Stromal cell of bone marrow (primary cell): ENCODE measurements at regions not wholly inside any gene's neighbourhood (a gene's known extent, or its start where the extent isn't known, plus 50 kb on each side); places are given as distances from the start of the nearest gene placed in this dataset.
A peak's percentile ranks its signal among the peaks of the same experiment; 100 is the strongest.

Experiments
- DNase-seq: peaks from one replicate; pipeline ENCODE4 v3.0.0-alpha.2; 2012; ENCODE audit warnings: low read depth

DNA sequence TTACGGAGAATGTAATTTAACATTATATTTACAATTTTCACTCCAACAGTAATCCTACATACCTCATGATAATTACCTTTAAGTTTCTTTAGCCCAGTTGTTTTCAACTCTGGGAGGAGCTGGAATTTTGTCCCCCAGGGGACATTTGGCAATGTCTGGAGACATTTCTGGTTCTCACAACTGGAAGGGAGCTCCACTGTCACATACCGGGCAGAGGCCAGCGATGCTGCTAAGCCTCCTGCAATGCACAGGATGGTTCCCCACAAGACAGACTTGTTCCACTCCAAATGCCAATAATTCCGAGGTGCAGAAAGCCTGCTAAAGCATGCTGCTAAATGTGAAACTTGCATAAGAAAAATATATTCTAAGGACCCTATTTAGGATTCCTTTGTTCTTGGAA is 251.1 kb upstream of the IRX5 start:
- no peak for DNase-seq

DNA sequence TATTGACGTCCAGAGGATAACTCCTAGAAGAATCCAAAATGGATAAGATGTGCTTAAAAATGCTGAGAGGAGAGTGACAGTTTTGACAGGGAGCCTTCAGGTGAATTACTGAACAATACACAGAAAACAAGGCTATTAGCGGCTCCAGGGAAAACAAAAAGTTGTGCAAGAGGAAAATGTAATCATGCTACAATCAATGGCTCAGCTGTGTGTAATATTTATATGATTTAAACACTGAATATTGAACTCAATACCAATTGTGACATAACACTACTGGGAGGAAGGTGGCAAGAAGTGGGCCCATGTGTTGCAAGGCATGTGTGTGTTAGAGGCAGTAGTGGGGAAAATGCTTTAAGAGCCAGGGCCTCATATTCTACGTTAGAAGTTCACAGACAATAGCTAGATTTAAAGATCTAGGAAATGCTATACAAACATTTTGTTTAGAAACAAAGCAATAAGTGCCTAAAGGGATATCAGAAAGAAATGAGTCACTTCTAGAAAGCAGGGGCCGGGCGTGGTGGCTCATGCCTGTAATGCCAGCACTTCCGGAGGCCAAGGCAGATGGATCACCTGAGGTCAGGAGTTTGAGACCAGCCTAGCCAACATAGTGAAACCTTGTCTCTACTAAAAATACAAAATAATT is 253.2 kb upstream of the IRX5 start:
- no peak for DNase-seq

DNA sequence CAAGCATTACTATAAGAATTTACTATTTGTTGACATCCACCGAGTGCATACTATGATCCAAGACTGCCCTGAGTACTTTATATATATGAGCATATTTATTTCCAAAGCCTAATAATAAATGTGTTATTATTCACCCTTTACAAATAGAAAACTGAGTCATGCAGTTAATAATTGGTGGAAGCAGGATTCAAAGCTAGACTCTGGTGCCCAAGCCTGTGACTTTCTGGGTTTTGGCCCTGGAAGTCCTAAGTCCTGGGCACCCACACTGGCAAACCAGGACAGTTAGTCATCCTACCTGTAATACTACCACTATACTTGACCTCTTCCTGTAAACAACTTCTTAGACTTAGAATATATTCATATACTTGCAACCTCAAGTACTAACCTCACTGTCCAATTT is 257.4 kb upstream of the IRX5 start:
- DNase-seq, result no peak

DNA sequence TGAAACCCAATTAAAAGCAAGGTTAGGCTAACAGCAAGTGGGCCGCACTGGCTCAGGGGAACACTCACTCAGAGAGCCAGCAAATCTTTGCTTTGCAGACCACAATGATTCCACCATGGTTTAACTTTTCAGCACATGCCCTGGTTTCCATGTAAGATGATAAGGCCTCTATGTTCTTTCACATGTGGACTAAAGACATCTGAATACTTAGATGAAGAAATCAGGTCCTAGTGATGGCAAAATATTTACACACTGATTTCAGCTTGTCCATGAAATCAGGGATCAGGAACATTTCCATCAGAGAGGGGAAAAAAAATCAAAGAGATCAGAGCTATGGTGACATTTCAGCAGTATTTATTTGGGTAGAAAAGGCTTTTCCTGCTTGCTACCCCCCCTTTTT is 258.2 kb upstream of the IRX5 start:
- no peak for DNase-seq

DNA sequence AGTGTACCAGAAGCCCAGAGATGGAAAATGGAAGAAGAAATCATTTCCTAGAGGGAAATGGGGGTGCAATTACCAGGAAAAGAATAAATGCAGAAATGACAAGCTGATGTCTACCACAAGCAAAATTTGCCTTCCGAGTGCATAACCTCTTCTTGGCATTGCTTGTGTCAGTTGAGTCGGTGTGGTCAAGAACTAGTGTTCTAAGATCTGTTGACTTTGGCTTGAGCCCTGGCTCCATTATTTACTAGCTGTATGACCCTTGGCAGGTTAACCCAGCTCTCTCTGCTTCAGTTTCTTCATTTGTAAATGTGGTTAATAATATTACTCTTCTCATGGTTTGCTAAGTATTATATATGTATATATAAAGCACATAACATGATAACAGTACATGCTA is 273.0 kb upstream of the IRX5 start:
- DNase-seq, result peak; percentile 28

DNA sequence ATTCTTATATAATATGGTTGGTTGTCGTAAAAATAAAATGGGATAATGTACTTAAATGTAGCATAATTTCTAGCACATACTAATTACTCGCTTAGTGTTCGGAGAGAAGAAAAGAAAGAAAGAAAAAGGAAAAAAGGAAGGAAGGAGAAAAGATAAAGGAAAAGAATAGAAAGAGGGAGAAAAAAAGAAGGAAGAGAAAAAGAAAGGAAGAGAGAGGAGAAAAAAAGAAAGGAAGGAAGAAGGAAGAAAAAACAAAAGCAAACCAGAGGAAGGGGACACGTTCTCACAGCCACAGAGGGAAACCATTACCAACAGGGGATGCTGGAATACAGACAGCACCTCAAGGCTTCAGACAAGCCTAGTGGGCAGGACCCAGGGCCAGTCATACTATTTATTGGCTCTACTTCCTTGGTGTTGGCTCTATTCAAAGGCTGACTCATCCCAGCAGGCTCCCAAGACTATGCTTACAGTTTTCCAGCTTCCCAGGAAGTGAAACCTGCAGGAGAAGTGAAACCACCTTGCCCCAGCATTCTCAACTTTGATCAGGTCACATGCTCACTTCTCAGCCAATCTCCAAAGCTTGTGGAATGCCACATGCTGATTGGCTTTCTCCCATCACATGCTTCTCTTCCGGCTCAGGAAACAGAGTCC is 273.5 kb upstream of the IRX5 start:
- DNase-seq, result peak; percentile 83

DNA sequence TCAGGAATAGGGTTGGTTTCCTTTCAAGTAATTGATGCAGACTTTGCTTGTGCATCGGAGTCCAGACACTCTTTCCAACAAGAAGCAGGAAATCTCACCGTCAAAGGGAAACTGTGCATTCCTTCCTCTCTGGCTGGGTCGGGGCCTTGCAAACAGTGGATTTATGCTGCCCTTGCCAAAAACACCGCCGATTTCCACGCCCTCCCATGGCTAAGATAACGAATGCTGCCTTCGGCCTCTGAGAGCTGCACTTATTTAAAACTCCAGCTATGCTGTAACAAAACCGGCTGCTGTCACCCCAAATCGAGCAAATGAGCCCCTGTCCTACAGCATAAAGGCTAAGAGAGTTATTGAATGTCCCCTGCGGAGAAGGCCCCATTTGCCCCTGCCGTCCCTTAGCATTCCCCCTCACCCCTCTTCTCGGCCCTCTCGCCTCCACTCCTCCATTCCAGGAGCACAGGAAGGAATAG is 275.5 kb upstream of the IRX5 start:
- peak; percentile 12 for DNase-seq

DNA sequence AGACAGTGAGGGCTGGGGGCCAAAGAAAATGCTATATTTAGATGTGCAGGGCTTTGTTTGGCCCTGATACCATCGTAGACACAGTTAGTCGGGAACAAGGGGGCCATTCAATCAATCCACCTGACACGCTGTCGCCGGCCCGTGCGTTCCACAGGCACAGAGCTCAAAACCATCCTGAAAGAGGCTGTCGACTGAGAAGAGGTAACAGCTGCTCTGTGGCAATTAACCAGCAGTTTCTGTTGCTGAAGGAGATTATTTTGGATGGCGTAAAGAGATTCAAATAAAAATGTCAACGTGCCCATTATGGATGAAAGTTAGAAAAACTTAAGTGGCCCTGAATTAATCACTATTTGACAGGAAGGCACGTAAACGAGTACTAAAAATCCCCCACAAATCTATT is 276.2 kb upstream of the IRX5 start:
- no peak for DNase-seq

DNA sequence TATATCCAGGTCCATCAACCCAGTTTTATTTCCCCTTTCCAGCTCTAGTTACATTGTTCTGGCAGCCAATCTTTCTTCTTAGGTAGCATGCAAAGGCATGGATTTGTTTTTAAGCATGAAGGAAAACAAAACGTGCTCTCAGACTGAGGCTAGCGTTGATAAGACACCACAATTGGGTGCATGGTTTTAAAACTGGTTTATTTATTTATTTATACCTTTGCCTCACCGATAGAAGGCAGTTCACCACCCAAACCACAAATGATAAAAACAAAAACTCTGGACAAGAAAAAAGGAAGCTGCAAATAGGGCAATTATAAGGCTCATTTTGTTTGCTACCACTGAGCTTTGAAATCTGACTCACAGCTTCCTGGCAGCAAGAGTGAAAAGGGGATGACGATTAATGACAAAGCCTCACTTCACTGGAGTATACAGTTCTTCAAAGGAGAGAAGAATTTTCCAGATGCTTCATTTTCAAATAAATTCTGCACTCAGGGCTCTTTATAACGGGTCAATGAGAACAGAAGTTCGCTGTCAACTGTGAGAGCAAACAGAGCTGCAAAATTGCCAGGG is 278.4 kb upstream of the IRX5 start:
- DNase-seq, result peak; percentile 18

DNA sequence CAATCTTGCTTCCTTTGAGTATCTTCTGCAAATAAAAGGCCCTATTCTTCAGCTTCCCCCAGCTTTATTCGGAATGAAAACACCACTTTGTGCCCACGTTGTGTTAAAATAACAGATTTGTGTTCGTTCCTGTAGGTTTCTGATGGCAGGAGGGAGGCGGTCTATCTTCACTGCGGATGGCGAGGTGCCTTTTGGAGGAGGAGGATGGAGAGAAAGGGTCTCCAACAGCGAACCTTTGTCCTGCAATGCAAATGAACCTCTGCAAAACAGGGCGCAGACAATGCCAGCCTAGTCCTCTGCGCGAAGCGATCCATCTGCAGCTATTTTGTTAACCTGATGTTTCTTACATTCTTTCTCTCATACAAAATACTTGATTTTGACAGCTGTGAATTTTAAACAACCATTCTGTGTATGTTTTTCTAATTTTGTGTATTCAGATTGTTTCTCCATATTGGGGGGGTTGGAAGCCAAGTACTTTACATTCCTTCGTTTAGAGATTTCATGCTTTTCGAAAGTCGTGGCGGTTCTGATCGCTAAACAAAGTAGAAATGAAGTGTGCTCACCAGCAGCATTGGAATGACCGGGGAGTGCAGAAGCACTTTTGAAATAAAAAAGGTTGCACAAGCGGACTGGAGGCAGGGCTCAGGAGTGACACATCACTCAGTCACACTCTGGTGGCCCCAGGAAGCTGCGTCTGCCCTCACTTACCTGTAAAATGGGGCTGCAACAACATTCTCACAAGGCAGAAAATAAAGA is 279.0 kb upstream of the IRX5 start:
- no peak for DNase-seq

DNA sequence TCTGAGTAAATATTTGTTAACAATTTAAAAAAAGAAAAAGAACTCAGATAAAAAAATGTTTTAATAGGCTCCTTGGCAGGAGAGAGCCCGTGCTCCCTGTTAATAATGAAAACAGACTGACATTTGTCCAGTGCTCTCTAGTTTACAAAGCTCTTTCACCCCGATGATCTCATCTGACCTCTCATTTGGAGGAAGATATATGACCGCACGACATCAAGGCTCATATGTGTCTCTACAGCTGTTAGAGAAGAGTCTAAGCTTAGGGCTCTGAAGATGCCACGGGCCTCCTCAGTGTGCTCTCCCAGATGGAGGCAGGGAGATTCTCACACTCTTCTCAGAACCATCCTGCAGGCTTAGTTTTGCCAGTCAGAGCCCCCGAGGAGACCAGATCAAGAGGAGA is 280.8 kb upstream of the IRX5 start:
- DNase-seq, result no peak

DNA sequence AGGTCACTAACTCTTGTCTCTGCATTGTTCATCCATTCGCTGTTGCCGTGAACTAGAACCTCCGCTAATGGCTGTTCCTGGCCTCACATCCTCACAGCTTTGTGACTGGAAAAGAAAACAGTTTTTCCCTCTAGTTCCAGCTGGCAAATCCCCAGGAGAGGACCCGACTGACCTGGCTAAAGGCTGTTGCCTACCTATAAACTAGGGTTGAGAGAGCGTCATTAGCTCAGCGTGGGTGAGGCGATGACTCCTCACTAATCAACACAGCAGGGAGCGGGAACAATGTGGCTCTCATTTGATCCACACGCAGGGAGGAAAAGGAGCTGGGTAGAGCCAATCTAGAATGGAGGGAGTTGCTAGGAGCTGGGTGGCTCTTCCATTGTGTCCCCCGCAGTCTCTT is 282.1 kb upstream of the IRX5 start:
- DNase-seq, result no peak

DNA sequence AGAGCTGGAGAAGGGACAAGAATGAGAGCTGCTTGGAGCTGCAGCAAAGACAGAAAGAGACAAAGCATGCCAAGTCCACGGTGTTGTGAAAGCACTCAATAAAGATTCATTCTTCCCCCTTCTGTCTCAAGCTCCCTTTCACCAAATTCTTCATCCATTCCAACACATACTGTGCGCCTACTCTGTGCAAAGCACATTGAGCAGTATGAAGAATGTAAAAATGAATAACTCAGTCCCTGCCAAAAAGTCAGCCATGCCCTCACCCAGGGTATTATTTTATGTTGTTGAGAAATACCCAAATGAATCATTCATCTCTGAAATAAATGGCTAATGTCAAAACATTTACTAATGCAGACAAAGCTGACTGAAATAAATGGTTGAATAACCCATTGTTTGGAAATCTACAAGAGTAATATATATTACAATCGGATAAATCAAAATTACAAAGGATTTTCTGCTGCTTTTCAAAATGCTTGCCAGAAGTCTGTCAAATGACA is 282.9 kb upstream of the IRX5 start:
- DNase-seq, result peak; percentile 96

DNA sequence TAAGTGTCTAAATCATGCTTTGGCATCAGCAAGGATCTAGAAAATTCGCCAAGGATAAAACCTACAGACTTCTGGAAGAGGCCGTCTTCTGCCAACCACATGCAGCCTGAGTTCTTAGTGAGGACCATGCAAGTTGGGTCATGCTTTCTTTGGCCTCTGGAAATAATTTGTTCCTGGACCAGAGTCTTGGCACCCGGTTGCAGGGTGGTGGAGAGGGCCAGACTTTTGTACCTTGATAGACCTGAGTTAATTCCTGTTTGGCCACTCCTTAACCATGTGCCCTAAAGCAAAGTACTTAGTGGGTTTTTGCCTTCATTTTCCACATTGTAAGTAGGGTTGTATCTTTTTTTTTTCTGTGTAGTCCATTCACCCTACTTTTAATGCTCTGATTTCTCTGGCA is 283.4 kb upstream of the IRX5 start:
- no peak for DNase-seq

DNA sequence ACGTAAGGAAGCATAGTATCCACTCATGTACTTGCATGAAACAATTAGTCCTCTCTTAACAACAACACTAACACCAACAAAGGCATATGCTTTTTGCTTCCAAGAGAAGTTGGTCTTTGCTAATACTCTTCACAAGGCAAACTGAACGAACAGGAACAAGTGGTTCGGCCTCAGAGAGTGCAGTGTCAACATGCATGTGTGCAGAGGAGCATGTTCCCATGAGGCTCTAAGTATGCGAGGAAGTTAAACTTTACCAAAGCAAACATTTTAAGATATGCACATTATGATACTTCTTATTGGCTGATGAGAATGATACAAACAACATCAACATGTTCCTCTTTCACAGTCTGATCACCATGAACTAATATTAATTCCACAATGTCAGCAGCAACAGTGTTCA is 285.3 kb upstream of the IRX5 start:
- no peak for DNase-seq

DNA sequence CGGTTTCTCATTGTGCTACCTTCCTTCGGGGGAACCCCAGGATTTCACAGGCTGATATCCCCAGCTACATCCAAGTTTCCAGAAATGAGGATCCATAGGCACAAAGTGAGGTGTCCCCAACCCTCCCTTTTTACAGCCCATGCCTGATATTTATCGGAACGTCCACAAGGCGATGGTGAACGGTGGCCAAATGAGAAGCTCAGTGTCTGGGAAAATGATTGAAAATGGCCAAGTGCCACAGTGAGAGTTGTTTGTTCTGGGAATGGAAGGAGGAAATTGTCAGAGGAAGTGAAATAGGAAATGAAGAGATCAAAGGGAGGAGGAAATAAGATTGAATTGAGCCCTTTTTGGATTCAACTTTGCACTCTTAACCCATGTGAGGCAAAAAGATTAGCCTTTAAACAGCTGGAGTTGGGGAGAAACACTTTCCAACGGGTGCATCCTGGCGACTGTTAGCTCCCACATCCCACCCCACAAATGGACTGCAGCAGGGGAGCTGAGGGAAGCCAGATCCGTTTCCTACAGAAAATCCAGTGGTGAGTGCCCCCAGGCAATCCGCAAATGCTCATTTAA is 294.4 kb upstream of the IRX5 start:
- DNase-seq, result no peak

DNA sequence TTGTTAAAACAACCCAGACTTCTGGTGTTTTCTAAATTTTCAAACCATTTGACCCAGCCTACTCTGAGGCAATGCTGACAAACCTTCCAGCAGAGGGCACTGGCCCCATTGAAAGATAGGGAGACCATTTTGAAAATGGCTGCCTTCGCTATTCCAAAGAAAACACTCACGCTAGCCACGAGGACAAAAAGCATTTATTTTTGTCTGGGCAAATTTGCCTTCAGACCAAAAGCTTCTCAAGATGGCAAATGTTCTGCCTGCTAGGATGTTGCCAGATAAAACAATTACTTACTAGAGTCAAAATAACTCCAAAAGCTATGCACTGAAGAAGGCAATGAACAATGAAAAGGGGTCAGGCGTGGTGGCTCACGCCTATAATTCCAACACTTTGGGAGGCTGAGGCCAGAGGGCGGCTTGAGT is 296.7 kb upstream of the IRX5 start:
- DNase-seq, result peak; percentile 80

DNA sequence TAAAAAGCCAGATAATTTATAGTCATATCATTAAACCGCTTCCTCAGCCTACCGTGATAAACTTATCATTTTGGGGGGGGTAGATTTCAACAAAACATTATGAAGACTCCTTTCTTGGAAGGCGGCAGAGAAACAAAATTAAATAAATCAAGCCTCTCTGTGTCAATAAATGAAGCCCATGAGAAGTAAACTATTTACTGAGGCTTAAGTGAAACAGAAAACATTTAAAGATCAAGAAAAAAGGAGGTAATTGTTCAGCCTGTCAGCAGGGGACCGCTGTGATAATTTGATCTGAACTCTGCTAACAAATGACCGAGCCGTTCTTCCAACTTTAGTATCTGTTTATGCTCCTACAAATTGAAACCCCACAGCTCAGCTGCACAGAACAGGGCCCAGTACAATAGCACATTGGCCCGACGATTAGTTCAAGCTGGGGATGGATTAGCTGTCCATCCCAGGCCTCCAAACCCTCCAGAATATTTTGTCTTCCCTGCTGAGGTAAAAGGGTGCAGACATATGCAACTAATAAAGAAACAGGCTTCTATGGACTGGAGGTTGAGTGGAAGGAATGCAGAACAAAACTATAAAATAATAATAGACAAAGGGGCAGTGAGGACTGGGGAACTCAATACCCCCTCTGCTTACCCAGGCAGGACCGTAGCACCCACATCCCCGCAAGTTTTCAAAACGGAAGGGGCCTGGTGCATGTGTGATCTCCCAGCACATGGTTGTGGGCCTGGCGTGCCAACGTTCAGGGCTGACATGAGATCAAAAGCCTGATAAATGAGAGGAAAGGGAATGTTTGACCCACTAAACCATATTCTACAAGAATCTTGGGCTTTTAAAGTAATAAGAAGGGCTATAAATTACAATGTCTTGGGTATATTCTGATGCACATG is 298.1 kb upstream of the IRX5 start:
- DNase-seq, result no peak

DNA sequence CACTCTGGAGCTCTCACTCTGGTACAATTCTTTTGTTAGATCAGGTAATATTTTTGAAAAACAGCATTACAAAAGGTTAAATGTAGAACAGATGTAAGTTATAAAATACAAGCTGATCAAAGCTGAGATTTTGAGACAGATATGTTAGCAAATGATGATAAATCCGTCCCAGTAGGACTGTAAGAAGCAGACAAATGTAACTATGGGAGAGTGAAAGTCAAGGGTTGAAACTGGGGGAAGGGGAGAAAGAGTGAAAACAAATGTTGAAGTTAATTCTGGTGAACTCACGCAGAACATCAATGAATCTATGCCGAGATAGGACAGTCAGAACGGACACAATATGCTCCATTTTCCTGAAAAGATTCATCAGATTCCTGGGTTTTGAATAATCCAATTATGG is 298.9 kb upstream of the IRX5 start:
- no peak for DNase-seq

DNA sequence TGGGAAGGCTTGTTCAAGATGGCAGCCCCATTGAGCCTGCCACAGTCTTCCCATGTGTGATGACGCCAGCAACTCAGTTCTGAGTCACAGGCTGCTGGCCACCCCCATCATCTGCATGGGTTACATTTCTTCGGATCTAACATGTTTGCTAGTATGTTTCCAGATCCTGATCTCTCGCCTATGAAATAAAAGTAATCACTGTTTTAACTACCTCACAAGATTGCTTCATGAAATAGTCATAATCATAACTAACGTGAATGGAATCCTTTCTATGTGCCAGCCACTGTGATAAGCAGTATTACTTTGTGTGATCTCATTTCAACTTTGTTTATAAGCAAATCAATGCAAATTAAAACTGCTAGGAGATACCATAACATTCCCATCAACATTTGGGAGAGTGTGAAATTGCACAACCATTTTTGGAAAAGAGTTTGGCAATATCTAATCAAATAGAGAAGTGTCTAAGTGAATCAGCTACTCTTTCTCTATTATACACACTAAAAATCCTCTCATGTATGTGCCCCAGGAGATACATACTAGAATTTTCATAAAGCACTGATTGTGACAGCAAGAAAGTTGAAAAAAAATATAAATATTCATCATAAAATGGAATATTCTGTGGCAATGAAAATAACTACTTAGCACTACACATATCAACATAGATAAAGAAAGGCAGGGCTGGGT is 300.2 kb upstream of the IRX5 start:
- DNase-seq, result peak; percentile 62
